ENCODE measurements at regions not wholly inside any gene's neighbourhood (a gene's known extent, or its start where the extent isn't known, plus 50 kb on each side); places are given as distances from the start of the nearest gene placed in this dataset.
"Not testable (repeated sequence)": the region's sequence is repeated elsewhere in the genome, so short reads cannot be mapped to it uniquely, and the experiment has no call there.

DNA sequence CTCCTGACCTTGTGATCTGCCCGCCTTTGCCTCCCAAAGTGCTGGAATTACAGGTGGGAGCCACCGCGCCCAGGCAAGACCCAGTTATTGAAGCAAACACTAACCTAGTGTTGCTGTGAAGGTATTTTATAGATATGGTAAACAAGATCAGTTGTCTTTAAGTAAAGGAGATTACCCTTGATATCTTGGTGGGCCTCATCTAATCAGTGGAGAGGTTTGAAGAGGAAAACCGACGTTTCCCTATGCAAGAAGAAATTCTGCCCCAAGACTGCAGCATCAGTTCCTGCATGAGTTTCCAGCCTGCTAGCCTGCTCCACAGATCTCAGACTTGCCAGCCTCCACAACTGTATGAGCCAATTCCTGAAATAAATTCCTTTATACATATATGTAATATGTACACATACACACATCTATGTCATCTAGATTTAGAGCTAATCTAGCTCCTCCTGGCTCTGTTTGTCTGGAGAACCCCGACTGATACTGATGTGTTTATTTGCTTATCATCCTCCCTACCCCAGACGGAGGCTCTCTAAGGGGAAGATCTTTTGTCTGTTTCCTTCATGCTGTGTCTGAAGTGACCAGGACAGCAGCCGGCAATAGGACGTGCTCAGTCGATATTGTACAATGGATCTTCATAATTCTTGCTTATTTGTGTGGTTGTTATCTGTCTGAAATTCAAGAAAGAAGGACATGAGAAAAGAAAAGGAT lies 90.9 kb downstream of the IER5 start:
- in situ Hi-C loops (cut with MboI; ENCODE audit: low sequenced_read_pairs, unreplicated experiment): no loop called here
- DNase-seq (ENCODE audit: low spot score): no peak
- TF ChIP-seq, protein P1, sequence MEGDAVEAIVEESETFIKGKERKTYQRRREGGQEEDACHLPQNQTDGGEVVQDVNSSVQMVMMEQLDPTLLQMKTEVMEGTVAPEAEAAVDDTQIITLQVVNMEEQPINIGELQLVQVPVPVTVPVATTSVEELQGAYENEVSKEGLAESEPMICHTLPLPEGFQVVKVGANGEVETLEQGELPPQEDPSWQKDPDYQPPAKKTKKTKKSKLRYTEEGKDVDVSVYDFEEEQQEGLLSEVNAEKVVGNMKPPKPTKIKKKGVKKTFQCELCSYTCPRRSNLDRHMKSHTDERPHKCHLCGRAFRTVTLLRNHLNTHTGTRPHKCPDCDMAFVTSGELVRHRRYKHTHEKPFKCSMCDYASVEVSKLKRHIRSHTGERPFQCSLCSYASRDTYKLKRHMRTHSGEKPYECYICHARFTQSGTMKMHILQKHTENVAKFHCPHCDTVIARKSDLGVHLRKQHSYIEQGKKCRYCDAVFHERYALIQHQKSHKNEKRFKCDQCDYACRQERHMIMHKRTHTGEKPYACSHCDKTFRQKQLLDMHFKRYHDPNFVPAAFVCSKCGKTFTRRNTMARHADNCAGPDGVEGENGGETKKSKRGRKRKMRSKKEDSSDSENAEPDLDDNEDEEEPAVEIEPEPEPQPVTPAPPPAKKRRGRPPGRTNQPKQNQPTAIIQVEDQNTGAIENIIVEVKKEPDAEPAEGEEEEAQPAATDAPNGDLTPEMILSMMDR (IDR thresholded peaks at IDR 0.05; ENCODE audit: borderline replicate concordance, control extremely low read depth, extremely low read depth, insufficient read depth, missing control alignments): no peak

DNA sequence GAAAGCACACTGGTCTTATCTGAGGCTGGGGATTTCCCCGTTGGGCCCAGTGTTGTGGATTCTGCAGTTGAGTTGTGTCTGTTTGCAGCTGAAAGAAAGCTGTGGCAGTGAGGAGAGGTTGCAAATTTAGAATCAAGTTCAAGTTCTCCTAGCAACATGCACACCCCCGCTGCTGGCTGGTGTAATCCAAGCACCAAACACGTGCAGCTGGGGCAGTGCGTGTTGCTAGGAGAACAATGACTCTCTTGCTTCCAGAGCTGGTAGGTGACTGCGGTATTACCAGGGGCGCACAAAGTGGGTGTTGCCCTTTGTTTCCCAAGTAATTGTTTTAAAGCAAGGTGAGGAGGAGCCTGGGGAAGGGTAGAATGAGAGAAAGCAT lies 91.5 kb downstream of the IER5 start:
- in situ Hi-C loops (cut with MboI; ENCODE audit: low sequenced_read_pairs, unreplicated experiment): no loop called here
- peak; percentile 63 for DNase-seq (ENCODE audit: low spot score)
- TF ChIP-seq, protein P1 (IDR thresholded peaks at IDR 0.05; ENCODE audit: borderline replicate concordance, control extremely low read depth, extremely low read depth, insufficient read depth, missing control alignments): no peak

DNA sequence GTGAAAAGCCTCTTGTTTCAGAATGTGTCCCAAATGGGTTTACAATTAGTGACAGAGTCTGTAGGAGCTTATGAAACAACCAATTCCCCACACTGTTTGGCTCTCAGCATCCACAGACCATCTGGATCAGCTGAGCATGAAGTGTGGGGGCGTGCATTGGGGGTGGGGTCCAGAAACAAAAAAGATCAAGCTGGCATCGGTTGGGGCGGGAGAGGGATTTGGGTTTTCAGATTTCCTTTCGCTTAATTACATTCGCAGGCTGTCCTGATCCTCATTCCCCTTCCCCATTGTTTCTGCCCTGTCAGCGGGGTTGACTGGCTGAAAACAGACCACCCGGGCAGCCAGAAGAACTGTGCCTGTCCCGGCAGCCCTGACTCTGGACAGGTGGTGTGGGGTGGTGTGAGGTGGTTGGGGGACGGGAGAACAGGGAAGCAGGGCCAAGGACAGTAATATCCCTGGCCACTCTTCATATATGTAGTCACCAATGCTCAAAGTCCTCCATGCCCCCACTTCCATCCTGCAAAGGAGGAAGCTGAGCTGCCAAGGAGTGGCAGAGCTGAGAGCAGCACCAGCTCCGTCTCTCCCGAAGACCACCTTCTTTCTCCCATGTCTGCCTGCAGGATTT lies 92.0 kb downstream of the IER5 start:
- no peak for DNase-seq (ENCODE audit: low spot score)
- TF ChIP-seq, protein P1 (IDR thresholded peaks at IDR 0.05; ENCODE audit: borderline replicate concordance, control extremely low read depth, extremely low read depth, insufficient read depth, missing control alignments): no peak
- in situ Hi-C loops (cut with MboI; ENCODE audit: low sequenced_read_pairs, unreplicated experiment): no loop called here

DNA sequence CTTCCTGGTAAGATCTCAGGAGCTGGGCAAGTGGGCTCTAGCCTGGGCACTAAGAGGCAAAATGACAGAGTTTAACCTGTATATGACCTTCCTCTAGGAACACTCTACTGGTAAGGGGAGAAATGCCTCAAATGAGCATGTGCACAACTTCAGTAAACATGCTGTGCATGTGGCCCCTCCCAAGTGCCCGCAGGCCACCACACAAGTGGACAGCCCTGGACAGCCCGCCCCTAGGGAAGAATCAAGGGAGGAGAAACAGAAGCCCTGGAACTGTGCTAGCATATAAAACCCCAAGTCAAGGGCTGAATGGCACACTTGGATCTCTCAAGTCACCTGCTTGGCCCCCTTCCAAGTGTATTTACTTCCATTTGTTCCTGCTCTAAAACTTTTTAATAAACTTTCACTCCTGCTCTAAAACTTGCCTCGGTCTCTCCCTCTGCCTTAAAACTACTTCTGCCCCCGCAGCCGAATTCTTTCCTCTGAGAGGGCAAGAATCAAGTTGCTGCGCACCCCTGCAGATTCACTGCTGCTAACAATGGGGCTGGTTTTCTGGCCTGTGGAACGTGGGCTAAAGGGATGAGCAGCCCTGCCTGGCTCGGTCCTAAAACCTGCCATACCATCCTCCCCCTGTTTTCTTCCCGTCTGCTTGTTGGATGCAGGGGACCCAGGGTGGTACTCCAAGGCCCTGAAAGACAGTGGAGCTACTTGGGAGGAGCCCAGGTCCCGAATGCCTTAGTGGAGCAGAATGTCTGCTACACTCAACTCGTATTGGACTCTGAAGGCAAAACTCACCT lies 93.5 kb downstream of the IER5 start:
- TF ChIP-seq, protein P1 (IDR thresholded peaks at IDR 0.05; ENCODE audit: borderline replicate concordance, control extremely low read depth, extremely low read depth, insufficient read depth, missing control alignments): no peak
- DNase-seq (ENCODE audit: low spot score): no peak
- in situ Hi-C loops (cut with MboI; ENCODE audit: low sequenced_read_pairs, unreplicated experiment): no loop called here

DNA sequence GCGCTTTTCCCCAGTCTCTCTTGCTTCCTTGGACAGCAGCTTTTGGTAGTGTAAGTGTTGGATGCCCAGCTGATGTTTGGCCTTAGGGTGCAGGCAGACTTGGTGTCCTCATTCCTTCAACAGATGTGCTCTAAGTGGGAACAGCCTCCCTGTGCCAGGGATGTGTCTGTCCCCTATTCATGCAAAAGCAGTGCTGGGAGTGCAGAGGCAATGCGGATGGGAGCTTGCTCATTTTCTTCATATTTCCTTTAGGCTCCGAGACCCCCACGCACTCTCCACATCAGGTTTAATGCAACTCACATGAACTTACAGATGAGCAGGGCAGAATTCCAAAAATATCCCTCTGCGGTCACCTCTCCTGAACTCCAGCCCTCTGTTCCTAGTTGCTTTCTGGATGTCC lies 96.1 kb downstream of the IER5 start:
- in situ Hi-C loops (cut with MboI; ENCODE audit: low sequenced_read_pairs, unreplicated experiment): loop anchor here (5.0 kb wide), 1 partner anchor 238 kb away; no protein-coding TSS in a partner anchor

DNA sequence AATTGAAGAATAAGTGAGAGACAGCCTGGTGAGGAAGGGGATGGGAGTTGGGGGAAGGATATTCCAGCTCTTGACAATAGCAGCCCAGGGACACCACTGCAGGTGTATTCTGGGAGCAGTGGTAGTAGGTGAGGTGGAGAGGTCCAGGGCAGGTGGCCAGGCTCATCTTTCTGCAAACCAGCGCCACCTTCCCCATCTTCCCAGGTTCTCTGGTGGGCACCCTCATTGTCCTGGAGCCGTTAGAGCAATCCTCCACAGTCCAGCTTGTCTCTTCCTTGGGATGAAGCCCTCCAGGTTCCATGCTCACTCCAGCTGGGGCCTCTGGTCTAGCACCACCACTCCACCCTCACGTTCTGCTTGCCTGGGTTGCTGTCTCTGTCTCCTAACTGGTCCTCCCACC lies 97.0 kb downstream of the IER5 start:
- in situ Hi-C loops (cut with MboI; ENCODE audit: low sequenced_read_pairs, unreplicated experiment): loop anchor here (5.0 kb wide), 1 partner anchor 237 kb away; no protein-coding TSS in a partner anchor
- TF ChIP-seq, protein P1 (IDR thresholded peaks at IDR 0.05; ENCODE audit: borderline replicate concordance, control extremely low read depth, extremely low read depth, insufficient read depth, missing control alignments): no peak
- no peak for DNase-seq (ENCODE audit: low spot score)

More for the DNA sequence above, 96.1 kb downstream of the IER5 start:
- TF ChIP-seq, protein P1 (IDR thresholded peaks at IDR 0.05; ENCODE audit: borderline replicate concordance, control extremely low read depth, extremely low read depth, insufficient read depth, missing control alignments): no peak
- no peak for DNase-seq (ENCODE audit: low spot score)

DNA sequence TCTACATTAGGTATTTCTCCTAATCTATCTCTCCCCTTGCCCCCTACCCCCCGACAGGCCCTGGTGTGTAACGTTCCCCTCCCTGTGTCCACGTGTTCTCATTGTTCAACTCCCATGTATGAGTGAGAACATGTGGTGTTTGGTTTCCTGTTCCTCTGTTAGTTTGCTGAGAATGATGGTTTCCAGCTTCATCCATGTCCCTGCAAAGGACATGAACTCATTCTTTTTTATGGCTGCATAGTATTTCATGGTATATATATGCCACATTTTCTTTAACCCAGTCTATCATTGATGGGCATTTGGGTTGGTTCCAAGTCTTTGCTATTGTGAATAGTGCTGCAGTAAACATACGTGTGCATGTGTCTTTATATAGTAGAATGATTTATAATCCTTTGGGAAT lies 97.6 kb downstream of the IER5 start:
- not testable (repeated sequence) for DNase-seq (ENCODE audit: low spot score)
- in situ Hi-C loops (cut with MboI; ENCODE audit: low sequenced_read_pairs, unreplicated experiment): loop anchor here (5.0 kb wide), 1 partner anchor 236 kb away; no protein-coding TSS in a partner anchor

Measured in GM13976 (cell line).